ENCODE measurements at regions not wholly inside any gene's neighbourhood (a gene's known extent, or its start where the extent isn't known, plus 50 kb on each side); places are given as distances from the start of the nearest gene placed in this dataset.

DNA sequence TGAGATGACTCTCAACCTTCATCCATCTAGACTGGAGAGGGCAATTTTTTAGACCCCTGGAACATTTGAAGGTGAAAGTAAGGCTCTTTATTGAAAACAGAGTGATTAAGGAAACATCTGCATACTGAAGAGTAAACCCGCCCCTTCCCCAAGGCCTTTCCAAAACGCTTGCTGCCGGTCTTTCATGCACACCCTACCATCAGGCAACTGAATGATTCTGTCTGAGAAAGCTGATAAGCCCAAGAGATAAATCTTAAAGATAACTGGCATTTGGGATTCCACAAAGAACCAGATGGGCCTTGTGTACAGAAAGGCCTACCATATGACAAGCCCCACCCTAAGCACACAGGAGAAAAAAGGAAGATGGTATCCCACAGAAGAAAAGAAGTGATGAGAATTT is 54.4 kb upstream of the PIK3R1 start:
- 39% methylated on average over 3 of the region's 3 CpGs for WGBS (ENCODE audit: missing lambda C conversion rate)
- no peak for FAIRE-seq
- ChIA-PET CTCF (interaction anchor here (0.7 kb wide), 1 partner anchor 24 kb away, joined by 3 read pairs; no protein-coding TSS in a partner anchor), POLR2A (no interaction called here)
- H3K9me3 ChIP-seq = no peaks in the 10 kb centered on the region
- no peak for DNase-seq (ENCODE audit: low read depth in 1 of 2, low spot score in 1 of 2)
- no peak for TF ChIP-seq EP300 (IDR thresholded peaks at IDR 0.05)
- no peak for TF ChIP-seq ZC3H11A (IDR thresholded peaks at IDR 0.05)
- TF ChIP-seq E2F6 (IDR thresholded peaks at IDR 0.05; ENCODE audit: borderline replicate concordance, low read depth) = no peak
- TF ChIP-seq MAZ (IDR thresholded peaks at IDR 0.05; ENCODE audit: borderline replicate concordance, low read depth, low read length) = no peak
- no peak for TF ChIP-seq SREBF2 (IDR thresholded peaks at IDR 0.05)
- TF ChIP-seq, protein P1, sequence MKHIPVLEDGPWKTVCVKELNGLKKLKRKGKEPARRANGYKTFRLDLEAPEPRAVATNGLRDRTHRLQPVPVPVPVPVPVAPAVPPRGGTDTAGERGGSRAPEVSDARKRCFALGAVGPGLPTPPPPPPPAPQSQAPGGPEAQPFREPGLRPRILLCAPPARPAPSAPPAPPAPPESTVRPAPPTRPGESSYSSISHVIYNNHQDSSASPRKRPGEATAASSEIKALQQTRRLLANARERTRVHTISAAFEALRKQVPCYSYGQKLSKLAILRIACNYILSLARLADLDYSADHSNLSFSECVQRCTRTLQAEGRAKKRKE (CRISPR knock-in tag; IDR thresholded peaks at IDR 0.05; ENCODE audit: low read depth) = no peak
- TF ChIP-seq MYC (IDR thresholded peaks at IDR 0.05; ENCODE audit: borderline replicate concordance, low read length) = no peak
- H3K4me1 ChIP-seq = no peaks in the 10 kb centered on the region
- no peak overlapping the region for H3K4me2 ChIP-seq
- H3K4me3 ChIP-seq = no peak overlapping the region
- no peak overlapping the region for H3K27ac ChIP-seq
- no peak for ATAC-seq

GRCh38 chr5:68159224-68159951 is 56.2 kb upstream of the PIK3R1 start:
- FAIRE-seq = no peak
- DNase-seq (ENCODE audit: low read depth in 1 of 2, low spot score in 1 of 2) = no peak
- Histone ChIP-seq H3K4me1 (no peaks in the 10 kb centered on the region), H3K4me3 (no peak overlapping the region), H3K27ac (no peak overlapping the region), H3K9me3 (no peaks in the 10 kb centered on the region), H3K4me2 (no peak overlapping the region)
- ATAC-seq = no peak
- 66% methylated on average over 14 of the region's 14 CpGs for WGBS (ENCODE audit: missing lambda C conversion rate)
- ChIA-PET POLR2A (no interaction called here), CTCF (interaction anchor here (0.6 kb wide), 1 partner anchor 270 kb away, joined by 3 read pairs; no protein-coding TSS in a partner anchor)
- no peak for TF ChIP-seq JUNB (IDR thresholded peaks at IDR 0.05)
- TF ChIP-seq CBX2 (IDR thresholded peaks at IDR 0.05; ENCODE audit: borderline replicate concordance, low read depth) = no peak

DNA sequence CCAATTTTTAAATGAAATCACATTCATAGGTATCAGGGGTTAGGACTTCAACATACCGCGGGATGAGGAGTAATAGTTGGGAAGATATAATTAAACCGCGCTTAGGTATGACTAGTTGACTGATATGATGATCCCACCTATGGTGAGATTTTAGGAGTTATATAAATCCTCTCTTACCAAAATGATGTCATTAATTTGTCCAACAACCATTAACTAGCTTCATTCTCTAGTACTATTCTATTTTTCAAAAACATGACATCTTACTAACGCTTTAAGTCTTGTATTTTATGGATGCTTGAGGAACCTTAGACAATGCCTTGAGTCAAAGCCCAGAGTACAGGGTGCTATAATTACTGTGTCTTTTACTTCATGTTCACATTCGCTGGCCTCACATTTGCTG is 59.6 kb upstream of the PIK3R1 start:
- H3K9me3 ChIP-seq = no peaks in the 10 kb centered on the region
- no peak overlapping the region for H3K4me3 ChIP-seq
- DNase-seq (ENCODE audit: low read depth in 1 of 2, low spot score in 1 of 2) (no peak), ATAC-seq (no peak), FAIRE-seq (no peak)
- 92% methylated on average over 6 of the region's 6 CpGs for WGBS (ENCODE audit: missing lambda C conversion rate)
- ChIA-PET CTCF (no interaction called here), POLR2A (no interaction called here)
- TF ChIP-seq, protein P2, sequence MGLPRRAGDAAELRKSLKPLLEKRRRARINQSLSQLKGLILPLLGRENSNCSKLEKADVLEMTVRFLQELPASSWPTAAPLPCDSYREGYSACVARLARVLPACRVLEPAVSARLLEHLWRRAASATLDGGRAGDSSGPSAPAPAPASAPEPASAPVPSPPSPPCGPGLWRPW (IDR thresholded peaks at IDR 0.05) = no peak
- no peak for TF ChIP-seq EP300 (IDR thresholded peaks at IDR 0.05)
- TF ChIP-seq, protein P1 (CRISPR knock-in tag; IDR thresholded peaks at IDR 0.05; ENCODE audit: low read depth) = no peak
- no peak for TF ChIP-seq JUN (IDR thresholded peaks at IDR 0.05)
- no peak for TF ChIP-seq CHD4 (IDR thresholded peaks at IDR 0.05; ENCODE audit: borderline replicate concordance)
- TF ChIP-seq POLR2AphosphoS2 (conservative IDR thresholded peaks at IDR 0.05; ENCODE audit: low read length) = no peak
- no peak for TF ChIP-seq PBX3 (IDR thresholded peaks at IDR 0.05)
- no peak for TF ChIP-seq ZNF302 (CRISPR knock-in tag; IDR thresholded peaks at IDR 0.05)
- TF ChIP-seq SMC3 (IDR thresholded peaks at IDR 0.05) = no peak
- no peak for TF ChIP-seq CHD2 (IDR thresholded peaks at IDR 0.05; ENCODE audit: low read length, partially characterized antibody)
- no peak for TF ChIP-seq HOXB13 (CRISPR knock-in tag; IDR thresholded peaks at IDR 0.05; ENCODE audit: low read depth)
- no peak for TF ChIP-seq PHF8 (IDR thresholded peaks at IDR 0.05; ENCODE audit: borderline replicate concordance, low read depth)
- TF ChIP-seq CTCF (IDR thresholded peaks at IDR 0.05) = no peak
- H3K4me1 ChIP-seq = no peaks in the 10 kb centered on the region
- H3K27ac ChIP-seq = no peak overlapping the region
- no peak overlapping the region for H3K4me2 ChIP-seq
